Mesenchymal stem cell (in vitro differentiated cells and primary cell): ENCODE measurements at regions not wholly inside any gene's neighbourhood (a gene's known extent, or its start where the extent isn't known, plus 50 kb on each side); places are given as distances from the start of the nearest gene placed in this dataset.

ENCODE experiments used
- DNase-seq: peaks from one replicate; pipeline ENCODE4 v3.0.0-alpha.2; 2013
- H2AFZ ChIP-seq: one replicate; pipeline ENCODE4 v1.6.1; 2013; ENCODE audit warnings: low read depth, mild to moderate bottlenecking, control low read depth, inconsistent platforms, low read length, moderate library complexity
- H2AK5ac ChIP-seq: 2 replicates; pipeline ENCODE4 v1.6.1; 2013; ENCODE audit warnings: low read length, moderate library complexity, mild to moderate bottlenecking, inconsistent platforms; ENCODE audit not compliant: severe bottlenecking
- H2BK120ac ChIP-seq: one replicate; pipeline ENCODE4 v1.6.1; 2013; ENCODE audit warnings: low read depth, mild to moderate bottlenecking, inconsistent platforms, low read length, moderate library complexity
- H2BK12ac ChIP-seq, 2 experiments: one replicate each; pipeline ENCODE4 v1.6.1; 2013; ENCODE audit warnings: inconsistent platforms in 2 of 2, low read length in 2 of 2, mild to moderate bottlenecking in 2 of 2, moderate library complexity in 2 of 2, control low read depth in 1 of 2
- H2BK15ac ChIP-seq: one replicate; pipeline ENCODE4 v1.6.1; 2013; ENCODE audit warnings: mild to moderate bottlenecking, low read depth, inconsistent platforms; ENCODE audit not compliant: poor library complexity, severe bottlenecking
- H2BK5ac ChIP-seq: 2 replicates; pipeline ENCODE4 v1.6.1; 2013; ENCODE audit warnings: low read depth, mild to moderate bottlenecking, low read length, control low read depth, inconsistent platforms; ENCODE audit not compliant: poor library complexity, severe bottlenecking
- H3K14ac ChIP-seq, 2 experiments: one replicate each; pipeline ENCODE4 v1.6.1; 2013; ENCODE audit warnings: inconsistent platforms in 2 of 2, low read length in 2 of 2, control low read depth in 1 of 2, mild to moderate bottlenecking in 1 of 2, moderate library complexity in 1 of 2
- H3K18ac ChIP-seq, 2 experiments: one replicate each; pipeline ENCODE4 v1.6.1; 2013; ENCODE audit warnings: inconsistent platforms in 2 of 2, low read length in 2 of 2, control low read depth in 1 of 2, low read depth in 1 of 2, mild to moderate bottlenecking in 1 of 2
- H3K23ac ChIP-seq, 2 experiments: one replicate each; pipeline ENCODE4 v1.6.1; 2013; ENCODE audit warnings: inconsistent platforms in 2 of 2, low read length in 2 of 2, mild to moderate bottlenecking in 2 of 2, moderate library complexity in 2 of 2, control low read depth in 1 of 2
- H3K27ac ChIP-seq: 2 replicates; pipeline ENCODE4 v1.5.1; 2013; ENCODE audit warnings: mild to moderate bottlenecking, moderate library complexity, low read length, control low read depth, inconsistent platforms; ENCODE audit not compliant: poor library complexity, severe bottlenecking
- H3K27me3 ChIP-seq, 2 experiments: 2 replicates each; pipeline versions ENCODE4 v1.6.1 to v1.7.0; 2013; ENCODE audit warnings: low read length in 2 of 2, mild to moderate bottlenecking in 2 of 2, moderate library complexity in 2 of 2, control low read depth in 1 of 2, inconsistent platforms in 1 of 2; ENCODE audit not compliant: control insufficient read depth in 1 of 2, insufficient read depth in 1 of 2
- H3K36me3 ChIP-seq, 2 experiments: 2 replicates each; pipeline versions ENCODE4 v1.6.1 to v1.7.0; 2013; ENCODE audit warnings: low read length in 2 of 2, control low read depth in 1 of 2, inconsistent platforms in 1 of 2, low read depth in 1 of 2, mild to moderate bottlenecking in 1 of 2; ENCODE audit not compliant: insufficient read depth in 2 of 2, control insufficient read depth in 1 of 2
- H3K4ac ChIP-seq, 2 experiments: one replicate each; pipeline ENCODE4 v1.6.1; 2013; ENCODE audit warnings: inconsistent platforms in 2 of 2, low read length in 2 of 2, mild to moderate bottlenecking in 2 of 2, moderate library complexity in 2 of 2, control low read depth in 1 of 2, low read depth in 1 of 2
- H3K4me1 ChIP-seq: 2 replicates; pipeline ENCODE4 v1.6.1; 2013; ENCODE audit warnings: low read depth, low read length, control low read depth; ENCODE audit not compliant: control insufficient read depth, insufficient read depth
- H3K4me2 ChIP-seq: 2 replicates; pipeline ENCODE4 v1.6.1; 2013; ENCODE audit warnings: low read length, mild to moderate bottlenecking, inconsistent platforms; ENCODE audit not compliant: poor library complexity, severe bottlenecking
- H3K4me3 ChIP-seq, 2 experiments: 2 replicates each; pipeline versions ENCODE4 v1.5.1 to v1.7.0; 2013; ENCODE audit warnings: low read length in 2 of 2, mild to moderate bottlenecking in 2 of 2, control low read depth in 1 of 2, low read depth in 1 of 2; ENCODE audit not compliant: insufficient read depth in 1 of 2
- H3K79me1 ChIP-seq: replicated peaks from 2 replicates; pipeline ENCODE4 v1.6.1; 2013; ENCODE audit warnings: mild to moderate bottlenecking, control low read depth, low read length, inconsistent platforms; ENCODE audit not compliant: poor library complexity, severe bottlenecking
- H3K9ac ChIP-seq: 2 replicates; pipeline ENCODE4 v1.7.0; 2013; ENCODE audit warnings: mild to moderate bottlenecking, low read length, moderate library complexity
- H3K9me3 ChIP-seq: 2 replicates; pipeline ENCODE4 v1.7.0; 2013; ENCODE audit warnings: mild to moderate bottlenecking, low read length; ENCODE audit not compliant: control insufficient read depth
- H4K8ac ChIP-seq: one replicate; pipeline ENCODE4 v1.6.1; 2013; ENCODE audit warnings: inconsistent platforms, mild to moderate bottlenecking, low read length, moderate library complexity
- H4K91ac ChIP-seq: one replicate; pipeline ENCODE4 v1.6.1; 2013; ENCODE audit warnings: mild to moderate bottlenecking, low read length, inconsistent platforms
- WGBS: methylation state at CpG from one replicate; pipeline ENCODE4 v1.1.7; 2013; ENCODE audit warnings: mixed read lengths; 5-methylcytosine and 5-hydroxymethylcytosine counted together

- H2BK120ac ChIP-seq = no peak overlapping the region
- no peak overlapping the region for H2AK5ac ChIP-seq
- no peak overlapping the region for H2AFZ ChIP-seq
- no peak overlapping the region for H3K14ac ChIP-seq
- no peak overlapping the region for H2BK15ac ChIP-seq
- H4K8ac ChIP-seq = peak overlapping the region; percentile 47
- H2BK5ac ChIP-seq = no peak overlapping the region
- H3K9me3 ChIP-seq = no peaks in the 10 kb centered on the region
- 80% methylated on average over 6 of the region's 6 CpGs for WGBS
- no peak overlapping the region for H3K4me3 ChIP-seq
- no peaks in the 10 kb centered on the region for H3K79me1 ChIP-seq
- no peaks in the 10 kb centered on the region for H3K27me3 ChIP-seq
- peak overlapping the region; percentile 13 for H3K27ac ChIP-seq
- no peak for DNase-seq
- H3K36me3 ChIP-seq = no peaks in the 10 kb centered on the region
- no peak overlapping the region for H3K4ac ChIP-seq
- H3K4me2 ChIP-seq = no peak overlapping the region
- H3K4me1 ChIP-seq = peaks cover 8% of the 10 kb centered on the region
- H2BK12ac ChIP-seq = peak overlapping the region in 1 of 2 experiments; percentile 71
- no peak overlapping the region for H3K9ac ChIP-seq
- no peak overlapping the region for H3K18ac ChIP-seq
- no peak overlapping the region for H3K23ac ChIP-seq
- no peak overlapping the region for H4K91ac ChIP-seq
Observed at GRCh38 chr5:159765135-159765433, 151.2 kb upstream of the ADRA1B start.

- Histone ChIP-seq H3K18ac (no peak overlapping the region), H3K4me3 (no peak overlapping the region), H3K4me2 (no peak overlapping the region), H3K4me1 (peaks cover 8% of the 10 kb centered on the region), H3K4ac (no peak overlapping the region), H2BK5ac (no peak overlapping the region), H2BK120ac (no peak overlapping the region), H3K23ac (no peak overlapping the region), H3K27me3 (no peaks in the 10 kb centered on the region), H2BK15ac (no peak overlapping the region), H3K36me3 (no peaks in the 10 kb centered on the region), H3K79me1 (no peaks in the 10 kb centered on the region), H4K8ac (no peak overlapping the region), H2AFZ (no peak overlapping the region), H4K91ac (no peak overlapping the region), H3K9me3 (no peaks in the 10 kb centered on the region), H3K14ac (no peak overlapping the region), H2BK12ac (no peak overlapping the region), H3K27ac (no peak overlapping the region), H2AK5ac (no peak overlapping the region), H3K9ac (no peak overlapping the region)
- no peak for DNase-seq
- WGBS = 100% methylated on average over 5 of the region's 8 CpGs
Observed at GRCh38 chr5:159765760-159766517, 150.3 kb upstream of the ADRA1B start.

- Histone ChIP-seq H3K4ac (no peak overlapping the region), H3K4me2 (no peak overlapping the region), H3K23ac (no peak overlapping the region), H3K4me3 (no peak overlapping the region), H3K18ac (no peak overlapping the region), H3K79me1 (no peaks in the 10 kb centered on the region), H3K9me3 (no peaks in the 10 kb centered on the region), H3K36me3 (no peaks in the 10 kb centered on the region), H2AFZ (no peak overlapping the region), H3K27me3 (no peaks in the 10 kb centered on the region), H2BK120ac (no peak overlapping the region), H3K27ac (no peak overlapping the region), H2BK5ac (no peak overlapping the region), H4K8ac (no peak overlapping the region), H3K14ac (no peak overlapping the region), H2BK12ac (no peak overlapping the region), H2AK5ac (no peak overlapping the region), H3K4me1 (peaks cover 12% of the 10 kb centered on the region), H4K91ac (no peak overlapping the region), H2BK15ac (no peak overlapping the region), H3K9ac (no peak overlapping the region)
- WGBS = 40% methylated on average over 2 of the region's 2 CpGs
- DNase-seq = no peak
Observed at GRCh38 chr5:159768243-159768642, 148.0 kb upstream of the ADRA1B start.

- H3K4ac ChIP-seq = no peak overlapping the region
- H3K4me3 ChIP-seq = peak overlapping the region in 1 of 2 experiments; percentile 71
- no peak overlapping the region for H3K27ac ChIP-seq
- H3K23ac ChIP-seq = no peak overlapping the region
- H3K79me1 ChIP-seq = no peaks in the 10 kb centered on the region
- WGBS = 91% methylated on average over 6 of the region's 6 CpGs
- peaks cover 8% of the 10 kb centered on the region for H3K4me1 ChIP-seq
- H4K8ac ChIP-seq = no peak overlapping the region
- peaks cover 0 to 17% of the 10 kb centered on the region in 2 experiments for H3K27me3 ChIP-seq
- H3K9me3 ChIP-seq = no peaks in the 10 kb centered on the region
- H2BK120ac ChIP-seq = no peak overlapping the region
- peak overlapping the region; percentile 81 for H3K9ac ChIP-seq
- H4K91ac ChIP-seq = no peak overlapping the region
- H2AFZ ChIP-seq = no peak overlapping the region
- peak overlapping the region; percentile 25 for H2AK5ac ChIP-seq
- no peak overlapping the region for H2BK5ac ChIP-seq
- no peak overlapping the region for H2BK12ac ChIP-seq
- no peaks in the 10 kb centered on the region for H3K36me3 ChIP-seq
- peak overlapping the region; percentile 78 for H3K4me2 ChIP-seq
- no peak for DNase-seq
- no peak overlapping the region for H3K14ac ChIP-seq
- peak overlapping the region in 1 of 2 experiments; percentile 22 for H3K18ac ChIP-seq
- H2BK15ac ChIP-seq = no peak overlapping the region
Observed at GRCh38 chr5:159772698-159773061, 143.6 kb upstream of the ADRA1B start.
